Natural killer cell treated with Interleukin-12 subunit alpha and Interleukin-12 subunit beta and Interleukin-15 and Interleukin-18, amount 100 ng/mL, for 72 hours (primary cell): ENCODE measurements at regions not wholly inside any gene's neighbourhood (a gene's known extent, or its start where the extent isn't known, plus 50 kb on each side); places are given as distances from the start of the nearest gene placed in this dataset.

Experiments
- ATAC-seq, 2 donors: fragments of 150-1000 bp; cut with Tn5 transposase in 1 of 2; sonication (Bioruptor Pico), chemical (Tn5 transposase) in 1 of 2; 2 replicates each; pipeline ENCODE4 v1.10.0; 2021
- DNase-seq: peaks from one replicate; pipeline ENCODE4 v3.0.0; 2022; ENCODE audit warnings: low spot score
- H3K27ac Mint-ChIP-seq, 2 donors: 1 replicate in 1 of 2; 2 replicates in 1 of 2; pipeline ENCODE4 v1.8.0; 2022; ENCODE audit warnings: mixed read lengths in 2 of 2, mild to moderate bottlenecking in 1 of 2, moderate library complexity in 1 of 2
- H3K27me3 Mint-ChIP-seq, 2 donors: 1 replicate in 1 of 2; 2 replicates in 1 of 2; pipeline ENCODE4 v1.8.0; 2022; ENCODE audit warnings: mixed read lengths in 2 of 2
- H3K36me3 Mint-ChIP-seq: one replicate; pipeline ENCODE4 v1.8.0; 2022; ENCODE audit warnings: mixed read lengths
- H3K4me1 Mint-ChIP-seq, 2 donors: 1 replicate in 1 of 2; 2 replicates in 1 of 2; pipeline ENCODE4 v1.8.0; 2022; ENCODE audit warnings: low read depth in 2 of 2, mixed read lengths in 2 of 2, mild to moderate bottlenecking in 1 of 2
- H3K4me3 Mint-ChIP-seq: one replicate; pipeline ENCODE4 v1.8.0; 2022; ENCODE audit warnings: mixed read lengths
- H3K9me3 Mint-ChIP-seq: 2 replicates; pipeline ENCODE4 v1.8.0; 2022; ENCODE audit warnings: mixed read lengths

GRCh38 chr5:68754536-68754935 lies 339.3 kb upstream of the SLC30A5 start:
- no peak for ATAC-seq
- Mint-ChIP-seq H3K4me1 (peaks cover 7% of the 10 kb centered on the region in 2 donors), H3K27ac (no peak overlapping the region), H3K36me3 (no peaks in the 10 kb centered on the region), H3K27me3 (peaks cover 12 to 13% of the 10 kb centered on the region in 2 donors), H3K4me3 (no peak overlapping the region), H3K9me3 (no peaks in the 10 kb centered on the region)
- DNase-seq: no peak

- Mint-ChIP-seq H3K4me1 (peaks cover 0 to 2% of the 10 kb centered on the region in 2 donors), H3K9me3 (no peaks in the 10 kb centered on the region), H3K27ac (no peak overlapping the region), H3K36me3 (no peaks in the 10 kb centered on the region), H3K27me3 (peaks cover 12 to 13% of the 10 kb centered on the region in 2 donors), H3K4me3 (no peak overlapping the region)
- ATAC-seq (no peak), DNase-seq (no peak)
These were observed 338.5 kb upstream of the SLC30A5 start for GRCh38 chr5:68755293-68755692.

GRCh38 chr5:68757006-68757405 lies 336.8 kb upstream of the SLC30A5 start:
- Mint-ChIP-seq H3K36me3 (no peaks in the 10 kb centered on the region), H3K27me3 (peaks cover 7 to 8% of the 10 kb centered on the region in 2 donors), H3K4me3 (no peak overlapping the region), H3K27ac (no peak overlapping the region), H3K9me3 (no peaks in the 10 kb centered on the region), H3K4me1 (no peaks in the 10 kb centered on the region)
- DNase-seq: no peak
- no peak for ATAC-seq

GRCh38 chr5:68757626-68758212 lies 336.1 kb upstream of the SLC30A5 start:
- Mint-ChIP-seq H3K27ac (no peak overlapping the region), H3K36me3 (no peaks in the 10 kb centered on the region), H3K4me3 (no peak overlapping the region), H3K9me3 (no peaks in the 10 kb centered on the region), H3K27me3 (peaks cover 7% of the 10 kb centered on the region in 2 donors), H3K4me1 (no peaks in the 10 kb centered on the region)
- DNase-seq (no peak), ATAC-seq (no peak)

- Mint-ChIP-seq H3K36me3 (no peaks in the 10 kb centered on the region), H3K27ac (no peak overlapping the region), H3K4me1 (no peaks in the 10 kb centered on the region), H3K27me3 (peaks cover 5 to 6% of the 10 kb centered on the region in 2 donors), H3K4me3 (no peak overlapping the region), H3K9me3 (no peaks in the 10 kb centered on the region)
- no peak for DNase-seq
- ATAC-seq: no peak
These were observed 334.2 kb upstream of the SLC30A5 start for GRCh38 chr5:68759593-68759992.

GRCh38 chr5:68762201-68762600 lies 331.6 kb upstream of the SLC30A5 start:
- DNase-seq (no peak), ATAC-seq (no peak)
- no peaks in the 10 kb centered on the region for H3K4me1 Mint-ChIP-seq
- no peak overlapping the region for H3K4me3 Mint-ChIP-seq
- no peaks in the 10 kb centered on the region for H3K9me3 Mint-ChIP-seq
- no peaks in the 10 kb centered on the region for H3K36me3 Mint-ChIP-seq
- no peaks in the 10 kb centered on the region for H3K27me3 Mint-ChIP-seq
- H3K27ac Mint-ChIP-seq: no peak overlapping the region

- ATAC-seq (no peak), DNase-seq (no peak)
- Mint-ChIP-seq H3K4me1 (no peaks in the 10 kb centered on the region), H3K36me3 (no peaks in the 10 kb centered on the region), H3K9me3 (no peaks in the 10 kb centered on the region), H3K27me3 (peaks cover 0 to 5% of the 10 kb centered on the region in 2 donors), H3K27ac (no peak overlapping the region), H3K4me3 (no peak overlapping the region)
These were observed 326.8 kb upstream of the SLC30A5 start for GRCh38 chr5:68766952-68767464.

- Mint-ChIP-seq H3K4me3 (no peak overlapping the region), H3K36me3 (no peaks in the 10 kb centered on the region), H3K27ac (no peak overlapping the region), H3K9me3 (peaks cover 4% of the 10 kb centered on the region), H3K4me1 (no peaks in the 10 kb centered on the region), H3K27me3 (peaks cover 0 to 5% of the 10 kb centered on the region in 2 donors)
- no peak for ATAC-seq
- DNase-seq: no peak
These were observed 323.3 kb upstream of the SLC30A5 start for GRCh38 chr5:68770551-68770950.

- peaks cover 4% of the 10 kb centered on the region for H3K9me3 Mint-ChIP-seq
- no peaks in the 10 kb centered on the region for H3K4me1 Mint-ChIP-seq
- DNase-seq: no peak
- H3K27me3 Mint-ChIP-seq: peaks cover 0 to 5% of the 10 kb centered on the region in 2 donors
- no peak overlapping the region for H3K4me3 Mint-ChIP-seq
- H3K27ac Mint-ChIP-seq: no peak overlapping the region
- H3K36me3 Mint-ChIP-seq: no peaks in the 10 kb centered on the region
- ATAC-seq: no peak
These were observed 322.6 kb upstream of the SLC30A5 start for GRCh38 chr5:68771221-68771620.

GRCh38 chr5:68771732-68772131 lies 322.1 kb upstream of the SLC30A5 start:
- Mint-ChIP-seq H3K36me3 (no peaks in the 10 kb centered on the region), H3K27me3 (peaks cover 0 to 5% of the 10 kb centered on the region in 2 donors), H3K4me1 (no peaks in the 10 kb centered on the region), H3K9me3 (peaks cover 4% of the 10 kb centered on the region), H3K4me3 (no peak overlapping the region), H3K27ac (no peak overlapping the region)
- DNase-seq: no peak
- ATAC-seq: no peak

GRCh38 chr5:68776381-68776780 lies 317.4 kb upstream of the SLC30A5 start:
- Mint-ChIP-seq H3K9me3 (peaks cover 4% of the 10 kb centered on the region), H3K4me1 (no peaks in the 10 kb centered on the region), H3K27ac (no peak overlapping the region), H3K27me3 (peaks cover 0 to 4% of the 10 kb centered on the region in 2 donors), H3K4me3 (no peak overlapping the region), H3K36me3 (no peaks in the 10 kb centered on the region)
- ATAC-seq (no peak), DNase-seq (no peak)

GRCh38 chr5:68777135-68777534 lies 316.7 kb upstream of the SLC30A5 start:
- DNase-seq: no peak
- no peaks in the 10 kb centered on the region for H3K36me3 Mint-ChIP-seq
- no peak for ATAC-seq
- peaks cover 4% of the 10 kb centered on the region for H3K9me3 Mint-ChIP-seq
- no peak overlapping the region for H3K4me3 Mint-ChIP-seq
- peaks cover 0 to 4% of the 10 kb centered on the region in 2 donors for H3K27me3 Mint-ChIP-seq
- H3K27ac Mint-ChIP-seq: no peak overlapping the region
- no peaks in the 10 kb centered on the region for H3K4me1 Mint-ChIP-seq

- Mint-ChIP-seq H3K9me3 (peaks cover 9% of the 10 kb centered on the region), H3K4me1 (no peaks in the 10 kb centered on the region), H3K27me3 (peaks cover 0 to 9% of the 10 kb centered on the region in 2 donors), H3K4me3 (no peak overlapping the region), H3K27ac (no peak overlapping the region), H3K36me3 (no peaks in the 10 kb centered on the region)
- DNase-seq: no peak
- ATAC-seq: no peak
These were observed 315.3 kb upstream of the SLC30A5 start for GRCh38 chr5:68778484-68778883.

- Mint-ChIP-seq H3K27ac (no peak overlapping the region), H3K4me3 (no peak overlapping the region), H3K36me3 (no peaks in the 10 kb centered on the region), H3K4me1 (no peaks in the 10 kb centered on the region), H3K27me3 (peaks cover 0 to 9% of the 10 kb centered on the region in 2 donors), H3K9me3 (peaks cover 6% of the 10 kb centered on the region)
- ATAC-seq: no peak
- no peak for DNase-seq
These were observed 313.4 kb upstream of the SLC30A5 start for GRCh38 chr5:68780299-68780955.
